CD14-positive monocyte (primary cell): ENCODE measurements at regions not wholly inside any gene's neighbourhood (a gene's known extent, or its start where the extent isn't known, plus 50 kb on each side); places are given as distances from the start of the nearest gene placed in this dataset.

ENCODE experiments used
- DNase-seq, 3 donors: peaks; one replicate each; pipeline ENCODE4 v3.0.0-alpha.2; 2011 to 2022
- H2AFZ ChIP-seq: 2 replicates; pipeline ENCODE4 v1.6.0; 2012; ENCODE audit warnings: mild to moderate bottlenecking, low read depth, low read length, inconsistent platforms; ENCODE audit not compliant: insufficient read depth, poor library complexity, severe bottlenecking
- H3K27ac ChIP-seq, 2 donors: 1 replicate in 1 of 2; 2 replicates in 1 of 2; pipeline ENCODE4 v1.5.1; 2012 to 2013; ENCODE audit warnings: low read length in 2 of 2, control low read depth in 1 of 2, inconsistent platforms in 1 of 2, low read depth in 1 of 2, mild to moderate bottlenecking in 1 of 2
- H3K27me3 ChIP-seq, 2 donors: one replicate each; pipeline versions ENCODE4 v1.6.0 to v1.6.1; 2011 to 2013; ENCODE audit warnings: low read length in 2 of 2; ENCODE audit not compliant: control insufficient read depth in 2 of 2, insufficient read depth in 2 of 2
- H3K36me3 ChIP-seq, 2 donors: replicated peaks in 1 of 2; 1 replicate in 1 of 2; 2 replicates in 1 of 2; pipeline versions ENCODE4 v1.5.1 to v1.6.1; 2012 to 2013; ENCODE audit warnings: low read length in 2 of 2, control low read depth in 1 of 2, inconsistent platforms in 1 of 2, mild to moderate bottlenecking in 1 of 2; ENCODE audit not compliant: insufficient read depth in 2 of 2, control insufficient read depth in 1 of 2
- H3K4me1 ChIP-seq, 2 donors: 1 replicate in 1 of 2; 2 replicates in 1 of 2; pipeline versions ENCODE4 v1.5.1 to v1.6.1; 2012 to 2013; ENCODE audit warnings: low read length in 2 of 2, control low read depth in 1 of 2, inconsistent platforms in 1 of 2, mild to moderate bottlenecking in 1 of 2, moderate library complexity in 1 of 2; ENCODE audit not compliant: insufficient read depth in 2 of 2, control insufficient read depth in 1 of 2
- H3K4me2 ChIP-seq: replicated peaks from 2 replicates; pipeline ENCODE3; 2012; ENCODE audit warnings: low read length, moderate library complexity, mild to moderate bottlenecking; ENCODE audit not compliant: poor library complexity, severe bottlenecking; ENCODE audit errors: extremely low read depth
- H3K4me3 ChIP-seq, 3 experiments: fragments of 200-600 bp in 1 of 3; sonication (generic) in 1 of 3; replicated peaks in 1 of 3; 1 replicate in 2 of 3; 2 replicates in 1 of 3; pipeline ENCODE4 v1.5.1; 2011 to 2013; ENCODE audit warnings: low read length in 3 of 3, mild to moderate bottlenecking in 3 of 3, control low read depth in 2 of 3, low read depth in 2 of 3, inconsistent platforms in 1 of 3, moderate library complexity in 1 of 3
- H3K79me2 ChIP-seq: 2 replicates; pipeline ENCODE4 v1.6.0; 2012; ENCODE audit warnings: mild to moderate bottlenecking, control low read depth, inconsistent platforms, low read length, moderate library complexity; ENCODE audit not compliant: insufficient read depth
- H3K9ac ChIP-seq: 2 replicates; pipeline ENCODE4 v1.6.0; 2017; ENCODE audit warnings: low read length, mild to moderate bottlenecking; ENCODE audit not compliant: insufficient read depth, poor library complexity, severe bottlenecking
- H3K9me3 ChIP-seq, 2 donors: replicated peaks in 1 of 2; 1 replicate in 1 of 2; 2 replicates in 1 of 2; pipeline versions ENCODE4 v1.5.1 to v1.6.1; 2012 to 2013; ENCODE audit warnings: low read length in 2 of 2, control low read depth in 1 of 2; ENCODE audit not compliant: control insufficient read depth in 1 of 2, insufficient read depth in 1 of 2
- H4K20me1 ChIP-seq: 2 replicates; pipeline ENCODE4 v1.6.0; 2012; ENCODE audit warnings: mild to moderate bottlenecking, low read length, control low read depth, moderate library complexity; ENCODE audit not compliant: insufficient read depth
- H3K27ac Mint-ChIP-seq, 7 donors: one replicate each; pipeline ENCODE4 v1.8.0; 2020; ENCODE audit warnings: mild to moderate bottlenecking in 7 of 7, mixed read lengths in 7 of 7, moderate library complexity in 6 of 7, inconsistent platforms in 2 of 7
- H3K27me3 Mint-ChIP-seq, 3 donors: one replicate each; pipeline ENCODE4 v1.8.0; 2021 to 2022; ENCODE audit warnings: low read depth in 3 of 3, mild to moderate bottlenecking in 3 of 3, mixed read lengths in 3 of 3, moderate library complexity in 3 of 3, inconsistent platforms in 1 of 3
- H3K36me3 Mint-ChIP-seq, 2 donors: one replicate each; pipeline ENCODE4 v1.8.0; 2020; ENCODE audit warnings: mixed read lengths in 2 of 2, inconsistent platforms in 1 of 2, mild to moderate bottlenecking in 1 of 2
- H3K4me1 Mint-ChIP-seq: one replicate; pipeline ENCODE4 v1.8.0; 2020; ENCODE audit warnings: mild to moderate bottlenecking, mixed read lengths
- H3K4me3 Mint-ChIP-seq, 2 donors: one replicate each; pipeline ENCODE4 v1.8.0; 2020; ENCODE audit warnings: mild to moderate bottlenecking in 2 of 2, mixed read lengths in 2 of 2, moderate library complexity in 1 of 2
- H3K9me3 Mint-ChIP-seq, 7 donors: one replicate each; pipeline ENCODE4 v1.8.0; 2020 to 2022; ENCODE audit warnings: mixed read lengths in 7 of 7, mild to moderate bottlenecking in 6 of 7, moderate library complexity in 6 of 7, inconsistent platforms in 2 of 7
- WGBS: methylation state at CpG from one replicate; pipeline ENCODE4 v1.1.5; 2013; ENCODE audit warnings: missing lambda C conversion rate; ENCODE audit not compliant: insufficient coverage; 5-methylcytosine and 5-hydroxymethylcytosine counted together
- intact Hi-C, 2 donors: fragments of 100-400 bp; cut with micrococcal nuclease; formaldehyde crosslinking; loops; one replicate each; pipeline versions ENCODE4 v1.15.0 to v1.15.1; 2023
- TF ChIP-seq, protein P1 (sequence below): fragments of 200-600 bp; IDR thresholded peaks from one replicate; pipeline ENCODE4 v1.8.0; 2022; ENCODE audit warnings: antibody characterized with exemption, mild to moderate bottlenecking

- Mint-ChIP-seq H3K27me3 (peaks cover 24 to 27% (median 26%) of the 10 kb centered on the region in 3 donors), H3K36me3 (no peaks in the 10 kb centered on the region), H3K4me1 (peaks cover 10% of the 10 kb centered on the region), H3K4me3 (no peak overlapping the region), H3K27ac (no peak overlapping the region), H3K9me3 (peaks cover 0 to 3% (median 0%) of the 10 kb centered on the region in 7 donors)
- DNase-seq: no peak
- Histone ChIP-seq H3K27ac (no peak overlapping the region), H3K79me2 (no peaks in the 10 kb centered on the region), H2AFZ (no peak overlapping the region), H3K4me1 (peaks cover 6 to 9% of the 10 kb centered on the region in 2 donors), H3K4me3 (no peak overlapping the region), H3K27me3 (peaks cover 17 to 24% of the 10 kb centered on the region in 2 donors), H3K4me2 (no peak overlapping the region), H4K20me1 (no peaks in the 10 kb centered on the region), H3K9me3 (no peaks in the 10 kb centered on the region), H3K36me3 (no peaks in the 10 kb centered on the region), H3K9ac (no peak overlapping the region)
- TF ChIP-seq, protein P1, sequence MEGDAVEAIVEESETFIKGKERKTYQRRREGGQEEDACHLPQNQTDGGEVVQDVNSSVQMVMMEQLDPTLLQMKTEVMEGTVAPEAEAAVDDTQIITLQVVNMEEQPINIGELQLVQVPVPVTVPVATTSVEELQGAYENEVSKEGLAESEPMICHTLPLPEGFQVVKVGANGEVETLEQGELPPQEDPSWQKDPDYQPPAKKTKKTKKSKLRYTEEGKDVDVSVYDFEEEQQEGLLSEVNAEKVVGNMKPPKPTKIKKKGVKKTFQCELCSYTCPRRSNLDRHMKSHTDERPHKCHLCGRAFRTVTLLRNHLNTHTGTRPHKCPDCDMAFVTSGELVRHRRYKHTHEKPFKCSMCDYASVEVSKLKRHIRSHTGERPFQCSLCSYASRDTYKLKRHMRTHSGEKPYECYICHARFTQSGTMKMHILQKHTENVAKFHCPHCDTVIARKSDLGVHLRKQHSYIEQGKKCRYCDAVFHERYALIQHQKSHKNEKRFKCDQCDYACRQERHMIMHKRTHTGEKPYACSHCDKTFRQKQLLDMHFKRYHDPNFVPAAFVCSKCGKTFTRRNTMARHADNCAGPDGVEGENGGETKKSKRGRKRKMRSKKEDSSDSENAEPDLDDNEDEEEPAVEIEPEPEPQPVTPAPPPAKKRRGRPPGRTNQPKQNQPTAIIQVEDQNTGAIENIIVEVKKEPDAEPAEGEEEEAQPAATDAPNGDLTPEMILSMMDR: no peak
- WGBS: 0% methylated on average over 1 of the region's 1 CpG
- intact Hi-C loops: loop anchor here (5.0 to 10.0 kb wide), 2 partner anchors 85 to 847 kb away; no protein-coding TSS in a partner anchor
Measured at GRCh38 chr11:10937385-10937771, 79.5 kb upstream of the ZBED5 start.

DNA sequence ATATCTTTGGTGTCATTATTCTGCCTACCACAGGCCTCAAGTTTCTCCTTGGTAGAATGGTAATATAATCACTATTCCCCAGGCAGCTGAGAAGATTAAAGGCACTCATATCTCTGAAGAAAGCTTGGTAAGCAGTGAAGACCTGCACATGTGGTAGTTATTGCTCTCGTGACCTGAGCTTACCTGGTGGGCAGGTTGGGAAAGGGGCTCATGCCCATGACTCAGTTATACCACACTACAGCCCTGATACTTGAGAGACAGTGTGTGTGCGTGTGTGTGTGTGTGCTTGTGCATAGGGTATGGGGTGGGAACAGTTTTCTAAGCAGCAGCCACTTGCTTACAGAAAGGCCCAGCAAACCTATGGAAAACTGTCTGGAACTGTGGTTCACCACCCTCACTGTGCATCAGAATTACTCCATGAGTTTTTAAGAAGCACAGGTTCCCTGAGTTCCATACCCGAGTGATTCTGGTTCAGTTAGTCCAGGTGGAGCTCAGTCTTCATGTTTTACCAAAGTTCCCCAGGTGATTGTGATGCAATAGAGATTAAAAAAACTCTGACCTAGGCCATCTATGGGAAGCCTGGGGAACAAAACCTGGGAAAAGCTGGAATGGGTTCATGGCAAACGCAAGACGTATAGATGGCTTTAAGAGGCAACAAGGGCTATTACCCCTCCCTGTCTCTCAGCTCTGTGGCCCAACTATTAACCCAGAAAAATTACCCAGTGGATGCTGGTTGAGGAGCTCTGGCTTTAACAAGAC, 79.0 kb upstream of the ZBED5 start:
- WGBS: 100% methylated on average over 1 of the region's 5 CpGs
- Mint-ChIP-seq H3K4me1 (peaks cover 12% of the 10 kb centered on the region), H3K36me3 (no peaks in the 10 kb centered on the region), H3K27ac (no peak overlapping the region), H3K27me3 (peaks cover 28 to 32% (median 31%) of the 10 kb centered on the region in 3 donors), H3K4me3 (no peak overlapping the region), H3K9me3 (peaks cover 0 to 3% (median 0%) of the 10 kb centered on the region in 7 donors)
- H3K79me2 ChIP-seq: no peaks in the 10 kb centered on the region
- no peak overlapping the region for H3K4me3 ChIP-seq
- peaks cover 20 to 29% of the 10 kb centered on the region in 2 donors for H3K27me3 ChIP-seq
- intact Hi-C loops: loop anchor here (5.0 to 10.0 kb wide), 2 partner anchors 85 to 848 kb away; no protein-coding TSS in a partner anchor
- no peak overlapping the region for H3K27ac ChIP-seq
- no peak for DNase-seq
- TF ChIP-seq, protein P1: no peak
- no peak overlapping the region for H2AFZ ChIP-seq
- H3K36me3 ChIP-seq: no peaks in the 10 kb centered on the region
- no peaks in the 10 kb centered on the region for H4K20me1 ChIP-seq
- peaks cover 7 to 15% of the 10 kb centered on the region in 2 donors for H3K4me1 ChIP-seq
- no peaks in the 10 kb centered on the region for H3K9me3 ChIP-seq
- no peak overlapping the region for H3K4me2 ChIP-seq
- no peak overlapping the region for H3K9ac ChIP-seq
